GM06990 (cell line): ENCODE measurements at regions not wholly inside any gene's neighbourhood (a gene's known extent, or its start where the extent isn't known, plus 50 kb on each side); places are given as distances from the start of the nearest gene placed in this dataset.

ENCODE experiments used
- DNase-seq: peaks from one replicate; pipeline ENCODE4 v3.0.0-alpha.2; 2011; ENCODE audit not compliant: insufficient read length; ENCODE audit errors: extremely low read depth
- H3K27me3 ChIP-seq: replicated peaks from 2 replicates; pipeline ENCODE4 v1.6.0; 2011; ENCODE audit warnings: low read length; ENCODE audit not compliant: control insufficient read depth, insufficient read depth
- H3K36me3 ChIP-seq: 2 replicates; pipeline ENCODE4 v1.5.1; 2011; ENCODE audit warnings: low read length; ENCODE audit not compliant: control insufficient read depth, insufficient read depth
- H3K4me3 ChIP-seq: replicated peaks from 2 replicates; pipeline ENCODE4 v1.5.1; 2011; ENCODE audit warnings: low read depth, mild to moderate bottlenecking, control low read depth, low read length
- TF ChIP-seq, protein P1 (sequence below): IDR thresholded peaks from 2 replicates; pipeline ENCODE4 v1.5.1; 2011; ENCODE audit warnings: low read length, control low read depth, mild to moderate bottlenecking, inconsistent platforms; ENCODE audit not compliant: insufficient read depth, poor library complexity, severe bottlenecking

DNA sequence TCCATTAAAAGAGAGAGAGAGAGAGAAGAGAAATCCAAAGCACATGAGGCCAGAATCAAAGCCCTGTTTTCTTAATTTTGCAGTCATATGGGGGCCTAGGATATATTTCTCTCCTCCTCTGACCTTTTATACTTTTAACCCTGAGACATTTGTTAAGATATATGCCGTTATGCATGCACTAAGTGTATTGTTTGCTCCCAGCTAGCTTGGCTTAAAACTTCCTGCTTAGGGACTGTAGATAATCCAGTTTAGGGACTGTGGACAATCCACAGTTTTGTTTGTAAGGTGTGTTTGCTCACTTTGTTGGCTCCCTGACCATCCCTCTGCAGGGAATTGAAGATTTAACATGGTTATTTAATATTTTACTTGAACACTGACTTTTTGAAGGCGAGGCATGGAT lies 166.3 kb upstream of the TSHZ2 start:
- Histone ChIP-seq H3K36me3 (no peaks in the 10 kb centered on the region), H3K4me3 (no peak overlapping the region), H3K27me3 (no peaks in the 10 kb centered on the region)
- DNase-seq: no peak
- TF ChIP-seq, protein P1, sequence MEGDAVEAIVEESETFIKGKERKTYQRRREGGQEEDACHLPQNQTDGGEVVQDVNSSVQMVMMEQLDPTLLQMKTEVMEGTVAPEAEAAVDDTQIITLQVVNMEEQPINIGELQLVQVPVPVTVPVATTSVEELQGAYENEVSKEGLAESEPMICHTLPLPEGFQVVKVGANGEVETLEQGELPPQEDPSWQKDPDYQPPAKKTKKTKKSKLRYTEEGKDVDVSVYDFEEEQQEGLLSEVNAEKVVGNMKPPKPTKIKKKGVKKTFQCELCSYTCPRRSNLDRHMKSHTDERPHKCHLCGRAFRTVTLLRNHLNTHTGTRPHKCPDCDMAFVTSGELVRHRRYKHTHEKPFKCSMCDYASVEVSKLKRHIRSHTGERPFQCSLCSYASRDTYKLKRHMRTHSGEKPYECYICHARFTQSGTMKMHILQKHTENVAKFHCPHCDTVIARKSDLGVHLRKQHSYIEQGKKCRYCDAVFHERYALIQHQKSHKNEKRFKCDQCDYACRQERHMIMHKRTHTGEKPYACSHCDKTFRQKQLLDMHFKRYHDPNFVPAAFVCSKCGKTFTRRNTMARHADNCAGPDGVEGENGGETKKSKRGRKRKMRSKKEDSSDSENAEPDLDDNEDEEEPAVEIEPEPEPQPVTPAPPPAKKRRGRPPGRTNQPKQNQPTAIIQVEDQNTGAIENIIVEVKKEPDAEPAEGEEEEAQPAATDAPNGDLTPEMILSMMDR: no peak

DNA sequence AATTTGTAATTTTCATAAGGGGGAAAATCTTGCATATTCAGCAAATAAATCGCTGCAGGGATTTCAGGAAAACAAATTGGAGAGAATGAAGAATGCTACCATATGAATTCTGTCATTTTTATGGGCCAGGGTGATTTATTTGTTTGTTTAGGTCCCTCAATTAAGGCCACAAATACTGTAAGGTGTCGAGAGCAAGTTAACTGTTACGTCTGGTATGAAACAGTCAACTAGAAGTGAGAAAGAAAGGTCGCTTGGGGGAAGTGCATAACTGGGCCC lies 166.9 kb upstream of the TSHZ2 start:
- DNase-seq: no peak
- no peak overlapping the region for H3K4me3 ChIP-seq
- no peaks in the 10 kb centered on the region for H3K36me3 ChIP-seq
- TF ChIP-seq, protein P1: no peak
- no peaks in the 10 kb centered on the region for H3K27me3 ChIP-seq

DNA sequence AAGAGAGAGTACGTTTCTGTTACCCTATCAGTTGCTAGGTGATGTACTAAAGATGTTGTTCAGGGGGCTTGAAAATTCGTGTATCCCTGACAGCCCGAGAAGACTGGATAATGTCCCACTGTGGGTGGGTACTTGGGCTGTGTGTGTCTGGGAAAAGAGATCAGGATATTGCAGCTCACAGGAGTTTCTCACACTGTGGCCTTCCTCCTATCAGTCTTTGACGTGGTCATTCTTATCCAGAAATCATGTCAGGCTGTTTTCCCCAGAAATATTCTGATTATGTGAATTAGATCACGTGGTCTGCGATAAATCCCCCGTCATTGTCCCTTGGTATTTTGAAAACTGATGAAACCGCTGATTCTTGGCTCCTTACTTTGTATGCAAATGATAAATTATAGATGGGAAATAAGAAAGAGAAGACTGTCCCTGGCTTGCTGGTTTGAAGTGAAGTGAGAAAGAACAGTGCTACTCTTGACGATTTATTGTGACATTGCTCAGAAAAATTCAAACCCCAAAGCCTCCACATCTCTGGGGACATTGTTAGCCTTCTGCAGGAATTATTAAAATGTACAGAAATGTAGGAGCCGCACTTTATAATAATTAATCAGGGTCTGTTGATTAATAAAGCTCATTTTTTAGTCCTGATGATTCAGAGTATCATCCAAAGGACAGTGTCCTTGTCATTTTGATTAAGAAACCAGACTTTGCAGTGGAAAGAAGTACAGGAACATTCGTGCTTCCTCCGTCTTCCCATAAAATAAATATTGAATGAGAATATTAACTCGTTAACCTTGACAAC lies 167.5 kb upstream of the TSHZ2 start:
- H3K36me3 ChIP-seq: no peaks in the 10 kb centered on the region
- H3K4me3 ChIP-seq: no peak overlapping the region
- TF ChIP-seq, protein P1: no peak
- H3K27me3 ChIP-seq: no peaks in the 10 kb centered on the region
- DNase-seq: no peak

DNA sequence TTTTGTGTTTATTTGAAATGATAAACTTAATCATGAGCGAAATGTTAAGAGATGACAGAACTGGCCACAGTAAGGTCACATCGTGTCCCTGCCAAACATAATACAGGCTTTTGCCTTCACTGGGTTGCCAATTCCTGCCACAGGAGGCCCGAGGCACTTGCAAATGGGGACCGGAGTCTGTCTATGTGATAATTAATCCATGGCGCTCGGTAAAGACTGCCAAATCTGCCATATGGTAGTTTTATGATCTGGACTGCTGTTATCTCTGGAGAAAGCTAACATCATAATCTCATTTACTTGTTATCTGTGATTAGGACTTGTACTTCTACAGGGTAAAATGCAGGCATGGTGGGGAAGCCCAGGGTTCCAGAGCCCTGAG lies 170.5 kb upstream of the TSHZ2 start:
- Histone ChIP-seq H3K36me3 (no peaks in the 10 kb centered on the region), H3K4me3 (no peak overlapping the region), H3K27me3 (no peaks in the 10 kb centered on the region)
- TF ChIP-seq, protein P1: no peak
- no peak for DNase-seq

DNA sequence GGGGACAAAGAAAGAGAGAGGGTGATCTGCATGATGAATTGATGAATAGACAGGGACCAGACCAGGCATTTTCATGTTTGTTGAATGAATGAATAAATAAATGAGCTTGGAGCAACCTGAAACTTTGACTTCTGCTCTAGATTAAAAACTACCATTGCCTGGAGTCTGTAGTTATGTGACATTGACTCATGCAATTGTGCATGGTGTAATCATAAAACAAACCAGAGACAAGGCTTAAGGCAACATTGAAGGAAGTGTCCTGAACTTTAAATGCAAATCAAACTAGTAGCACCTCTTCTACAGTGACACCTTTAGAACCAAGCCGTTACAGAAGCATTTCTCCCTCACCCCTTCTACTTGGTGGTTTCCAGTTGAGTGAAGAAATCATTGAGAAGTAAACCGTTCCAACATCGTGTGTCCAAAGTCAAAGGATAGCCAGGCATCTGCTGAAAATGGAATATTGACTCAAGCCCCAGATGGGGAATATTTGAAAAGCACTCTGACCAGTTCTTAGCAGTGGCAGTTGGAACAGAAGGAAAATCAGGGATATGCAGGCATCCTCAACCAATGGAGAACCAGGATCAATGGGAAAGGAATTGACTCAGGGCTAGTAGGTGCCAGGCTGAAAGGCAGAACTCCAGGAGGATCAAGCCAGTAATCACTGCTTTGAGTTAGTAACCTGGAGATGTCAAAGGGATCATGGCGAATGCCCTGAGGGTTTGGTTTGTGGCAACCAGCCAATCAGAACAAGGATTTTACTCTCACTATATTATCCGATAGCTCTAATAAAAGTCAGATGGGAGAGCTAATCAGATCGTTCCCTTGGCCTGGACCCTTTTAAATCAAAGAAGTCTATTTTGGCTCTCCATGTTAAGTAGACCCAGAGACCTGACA lies 171.2 kb upstream of the TSHZ2 start:
- Histone ChIP-seq H3K36me3 (no peaks in the 10 kb centered on the region), H3K27me3 (no peaks in the 10 kb centered on the region), H3K4me3 (no peak overlapping the region)
- no peak for DNase-seq
- TF ChIP-seq, protein P1: no peak
